ENCODE measurements at regions not wholly inside any gene's neighbourhood (a gene's known extent, or its start where the extent isn't known, plus 50 kb on each side); places are given as distances from the start of the nearest gene placed in this dataset.

- Histone ChIP-seq H3K27ac (ENCODE audit: low read depth, low read length) (no peak overlapping the region), H3K4ac (ENCODE audit: low read depth, low read length) (no peak overlapping the region), H4K8ac (ENCODE audit: low read depth, low read length) (no peak overlapping the region), H2AFZ (ENCODE audit: insufficient read depth, low read length, poor library complexity) (no peak overlapping the region), H3K4me1 (ENCODE audit: control insufficient read depth in 1 of 2, insufficient read depth in 2 of 2, low read length in 2 of 2) (peaks cover 0 to 2% of the 10 kb centered on the region in 2 experiments), H2BK120ac (ENCODE audit: insufficient read depth, low read length, poor library complexity) (no peak overlapping the region), H3K79me2 (ENCODE audit: control insufficient read depth, insufficient read depth, low read length, poor library complexity) (no peaks in the 10 kb centered on the region), H2AK5ac (ENCODE audit: low read length) (no peak overlapping the region), H3K4me2 (ENCODE audit: low read length) (no peak overlapping the region), H3K9me3 (ENCODE audit: insufficient read depth, low read depth, low read length) (no peaks in the 10 kb centered on the region), H3K27me3 (ENCODE audit: insufficient read depth, low read length) (no peaks in the 10 kb centered on the region), H4K12ac (ENCODE audit: low read depth, low read length) (no peak overlapping the region), H2BK12ac (ENCODE audit: low read length) (no peak overlapping the region), H3K79me1 (ENCODE audit: low read length) (no peaks in the 10 kb centered on the region), H3K9ac (ENCODE audit: low read length) (no peak overlapping the region), H4K91ac (ENCODE audit: low read depth, low read length) (no peak overlapping the region), H2BK5ac (ENCODE audit: low read depth, low read length, poor library complexity) (no peak overlapping the region), H3K36me3 (ENCODE audit: control insufficient read depth in 1 of 2, insufficient read depth in 2 of 2, low read length in 2 of 2) (no peaks in the 10 kb centered on the region), H3K14ac (ENCODE audit: low read length) (no peak overlapping the region), H3K18ac (ENCODE audit: low read length) (no peak overlapping the region), H3K4me3 (ENCODE audit: low read depth, low read length) (no peak overlapping the region), H3K23ac (ENCODE audit: low read length) (no peak overlapping the region)
- WGBS (ENCODE audit: extremely low coverage, insufficient coverage, insufficient read length), result no CpG with 5 or more reads among the region's 3 CpGs
- peak in 1 of 2 donors; percentile 22 for DNase-seq
These were observed 115.2 kb upstream of the LGSN start for GRCh38 chr6:63434943-63435342.

GRCh38 chr6:63436356-63436755 is 116.6 kb upstream of the LGSN start:
- no peak overlapping the region for H3K23ac ChIP-seq (ENCODE audit: low read length)

GRCh38 chr6:63437058-63437457 is 117.3 kb upstream of the LGSN start:
- WGBS (ENCODE audit: extremely low coverage, insufficient coverage, insufficient read length), result no CpG with 5 or more reads among the region's 3 CpGs
- Histone ChIP-seq H2BK120ac (ENCODE audit: insufficient read depth, low read length, poor library complexity) (no peak overlapping the region), H3K4me3 (ENCODE audit: low read depth, low read length) (no peak overlapping the region), H3K9ac (ENCODE audit: low read length) (no peak overlapping the region), H3K27ac (ENCODE audit: low read depth, low read length) (no peak overlapping the region), H4K8ac (ENCODE audit: low read depth, low read length) (no peak overlapping the region), H3K27me3 (ENCODE audit: insufficient read depth, low read length) (no peaks in the 10 kb centered on the region), H3K36me3 (ENCODE audit: control insufficient read depth in 1 of 2, insufficient read depth in 2 of 2, low read length in 2 of 2) (no peaks in the 10 kb centered on the region), H3K79me1 (ENCODE audit: low read length) (no peaks in the 10 kb centered on the region), H3K18ac (ENCODE audit: low read length) (no peak overlapping the region), H2AFZ (ENCODE audit: insufficient read depth, low read length, poor library complexity) (no peak overlapping the region), H2BK5ac (ENCODE audit: low read depth, low read length, poor library complexity) (no peak overlapping the region), H4K91ac (ENCODE audit: low read depth, low read length) (no peak overlapping the region), H4K12ac (ENCODE audit: low read depth, low read length) (no peak overlapping the region), H3K4me2 (ENCODE audit: low read length) (no peak overlapping the region), H2AK5ac (ENCODE audit: low read length) (no peak overlapping the region), H3K79me2 (ENCODE audit: control insufficient read depth, insufficient read depth, low read length, poor library complexity) (no peaks in the 10 kb centered on the region), H2BK12ac (ENCODE audit: low read length) (no peak overlapping the region), H3K23ac (ENCODE audit: low read length) (no peak overlapping the region), H3K9me3 (ENCODE audit: insufficient read depth, low read depth, low read length) (no peaks in the 10 kb centered on the region), H3K4ac (ENCODE audit: low read depth, low read length) (no peak overlapping the region), H3K4me1 (ENCODE audit: control insufficient read depth in 1 of 2, insufficient read depth in 2 of 2, low read length in 2 of 2) (peaks cover 0 to 2% of the 10 kb centered on the region in 2 experiments), H3K14ac (ENCODE audit: low read length) (no peak overlapping the region)
- no peak for DNase-seq

More at GRCh38 chr6:63436356-63436755, 116.6 kb upstream of the LGSN start:
- Histone ChIP-seq H3K4me1 (ENCODE audit: control insufficient read depth in 1 of 2, insufficient read depth in 2 of 2, low read length in 2 of 2) (peaks cover 0 to 2% of the 10 kb centered on the region in 2 experiments), H2AK5ac (ENCODE audit: low read length) (no peak overlapping the region), H4K8ac (ENCODE audit: low read depth, low read length) (no peak overlapping the region), H3K4me3 (ENCODE audit: low read depth, low read length) (no peak overlapping the region), H3K9me3 (ENCODE audit: insufficient read depth, low read depth, low read length) (no peaks in the 10 kb centered on the region), H4K12ac (ENCODE audit: low read depth, low read length) (no peak overlapping the region), H3K27ac (ENCODE audit: low read depth, low read length) (no peak overlapping the region), H2BK5ac (ENCODE audit: low read depth, low read length, poor library complexity) (no peak overlapping the region), H3K79me1 (ENCODE audit: low read length) (no peaks in the 10 kb centered on the region), H3K18ac (ENCODE audit: low read length) (no peak overlapping the region), H3K27me3 (ENCODE audit: insufficient read depth, low read length) (no peaks in the 10 kb centered on the region), H2BK120ac (ENCODE audit: insufficient read depth, low read length, poor library complexity) (no peak overlapping the region), H3K79me2 (ENCODE audit: control insufficient read depth, insufficient read depth, low read length, poor library complexity) (no peaks in the 10 kb centered on the region), H3K36me3 (ENCODE audit: control insufficient read depth in 1 of 2, insufficient read depth in 2 of 2, low read length in 2 of 2) (no peaks in the 10 kb centered on the region), H3K14ac (ENCODE audit: low read length) (no peak overlapping the region), H2AFZ (ENCODE audit: insufficient read depth, low read length, poor library complexity) (no peak overlapping the region), H3K4me2 (ENCODE audit: low read length) (no peak overlapping the region), H2BK12ac (ENCODE audit: low read length) (no peak overlapping the region), H3K9ac (ENCODE audit: low read length) (no peak overlapping the region), H4K91ac (ENCODE audit: low read depth, low read length) (no peak overlapping the region), H3K4ac (ENCODE audit: low read depth, low read length) (no peak overlapping the region)
- no peak for DNase-seq
- WGBS (ENCODE audit: extremely low coverage, insufficient coverage, insufficient read length), result no CpG with 5 or more reads among the region's 2 CpGs

- Histone ChIP-seq H3K4me3 (ENCODE audit: low read depth, low read length) (no peak overlapping the region), H2AK5ac (ENCODE audit: low read length) (no peak overlapping the region), H2AFZ (ENCODE audit: insufficient read depth, low read length, poor library complexity) (no peak overlapping the region), H3K23ac (ENCODE audit: low read length) (no peak overlapping the region), H3K9ac (ENCODE audit: low read length) (no peak overlapping the region), H3K79me2 (ENCODE audit: control insufficient read depth, insufficient read depth, low read length, poor library complexity) (no peaks in the 10 kb centered on the region), H3K4ac (ENCODE audit: low read depth, low read length) (no peak overlapping the region), H4K8ac (ENCODE audit: low read depth, low read length) (no peak overlapping the region), H3K9me3 (ENCODE audit: insufficient read depth, low read depth, low read length) (peaks cover 7% of the 10 kb centered on the region), H3K36me3 (ENCODE audit: control insufficient read depth in 1 of 2, insufficient read depth in 2 of 2, low read length in 2 of 2) (no peaks in the 10 kb centered on the region), H3K4me1 (ENCODE audit: control insufficient read depth in 1 of 2, insufficient read depth in 2 of 2, low read length in 2 of 2) (no peaks in the 10 kb centered on the region), H4K12ac (ENCODE audit: low read depth, low read length) (no peak overlapping the region), H3K27me3 (ENCODE audit: insufficient read depth, low read length) (no peaks in the 10 kb centered on the region), H2BK5ac (ENCODE audit: low read depth, low read length, poor library complexity) (no peak overlapping the region), H3K4me2 (ENCODE audit: low read length) (no peak overlapping the region), H3K14ac (ENCODE audit: low read length) (no peak overlapping the region), H4K91ac (ENCODE audit: low read depth, low read length) (no peak overlapping the region), H2BK120ac (ENCODE audit: insufficient read depth, low read length, poor library complexity) (no peak overlapping the region), H3K18ac (ENCODE audit: low read length) (no peak overlapping the region), H3K27ac (ENCODE audit: low read depth, low read length) (no peak overlapping the region), H3K79me1 (ENCODE audit: low read length) (no peaks in the 10 kb centered on the region), H2BK12ac (ENCODE audit: low read length) (no peak overlapping the region)
- peak in 1 of 2 donors; percentile 38 for DNase-seq
- no CpG with 5 or more reads among the region's 7 CpGs for WGBS (ENCODE audit: extremely low coverage, insufficient coverage, insufficient read length)
These were observed 120.3 kb upstream of the LGSN start for GRCh38 chr6:63440057-63440456.

Measured in trophoblast cell (in vitro differentiated cells and primary cell).